Uterus (tissue), 3 donors: ENCODE measurements at regions not wholly inside any gene's neighbourhood (a gene's known extent, or its start where the extent isn't known, plus 50 kb on each side); places are given as distances from the start of the nearest gene placed in this dataset.

ENCODE experiments used
- DNase-seq, 2 donors: peaks; one replicate each; pipeline ENCODE4 v3.0.0-alpha.2; 2019 to 2020
- H3K27ac ChIP-seq, 2 donors: fragments of 200-600 bp; sonication (generic); 1 replicate in 1 of 2; 2 replicates in 1 of 2; pipeline ENCODE4 v1.5.1; 2016 to 2018
- H3K27me3 ChIP-seq, 2 donors: fragments of 200-600 bp; sonication (generic); one replicate each; pipeline ENCODE4 v1.5.1; 2018 to 2019; ENCODE audit warnings: control low read depth in 1 of 2
- H3K36me3 ChIP-seq, 2 donors: fragments of 200-600 bp; sonication (generic); one replicate each; pipeline ENCODE4 v1.5.1; 2019; ENCODE audit warnings: control low read depth in 1 of 2
- H3K4me1 ChIP-seq, 2 donors: fragments of 200-600 bp; sonication (generic); one replicate each; pipeline ENCODE4 v1.5.1; 2018 to 2019; ENCODE audit warnings: control low read depth in 1 of 2
- H3K4me3 ChIP-seq, 2 donors: fragments of 200-600 bp; sonication (generic); 1 replicate in 1 of 2; 2 replicates in 1 of 2; pipeline ENCODE4 v1.5.1; 2018 to 2019; ENCODE audit warnings: mild to moderate bottlenecking in 1 of 2
- H3K9me3 ChIP-seq, 2 donors: fragments of 200-600 bp; sonication (generic); one replicate each; pipeline ENCODE4 v1.5.1; 2019; ENCODE audit warnings: control low read depth in 1 of 2
- POLR2A ChIP-seq, 2 donors: fragments of 450-650 bp; IDR thresholded peaks; one replicate each; pipeline ENCODE4 v1.6.1; 2016; ENCODE audit warnings: antibody characterized with exemption in 2 of 2, mild to moderate bottlenecking in 1 of 2, moderate library complexity in 1 of 2
- intact Hi-C: fragments of 100-400 bp; cut with DNase I; formaldehyde crosslinking; loops from one replicate; pipeline ENCODE4 v1.15.1; 2023; ENCODE audit warnings: low total_unique reads
- TF ChIP-seq, protein P1 (sequence below), 4 experiments: fragments of 200-600 bp in 2 of 4; fragments of 450-650 bp in 2 of 4; sonication (generic) in 2 of 4; IDR thresholded peaks; one replicate each; pipeline ENCODE4 v1.5.1; 2016 to 2019; ENCODE audit warnings: antibody characterized with exemption in 4 of 4, mild to moderate bottlenecking in 2 of 4, moderate library complexity in 1 of 4
- donor health status: DM: yes; HTN: yes; CAD: no.

DNA sequence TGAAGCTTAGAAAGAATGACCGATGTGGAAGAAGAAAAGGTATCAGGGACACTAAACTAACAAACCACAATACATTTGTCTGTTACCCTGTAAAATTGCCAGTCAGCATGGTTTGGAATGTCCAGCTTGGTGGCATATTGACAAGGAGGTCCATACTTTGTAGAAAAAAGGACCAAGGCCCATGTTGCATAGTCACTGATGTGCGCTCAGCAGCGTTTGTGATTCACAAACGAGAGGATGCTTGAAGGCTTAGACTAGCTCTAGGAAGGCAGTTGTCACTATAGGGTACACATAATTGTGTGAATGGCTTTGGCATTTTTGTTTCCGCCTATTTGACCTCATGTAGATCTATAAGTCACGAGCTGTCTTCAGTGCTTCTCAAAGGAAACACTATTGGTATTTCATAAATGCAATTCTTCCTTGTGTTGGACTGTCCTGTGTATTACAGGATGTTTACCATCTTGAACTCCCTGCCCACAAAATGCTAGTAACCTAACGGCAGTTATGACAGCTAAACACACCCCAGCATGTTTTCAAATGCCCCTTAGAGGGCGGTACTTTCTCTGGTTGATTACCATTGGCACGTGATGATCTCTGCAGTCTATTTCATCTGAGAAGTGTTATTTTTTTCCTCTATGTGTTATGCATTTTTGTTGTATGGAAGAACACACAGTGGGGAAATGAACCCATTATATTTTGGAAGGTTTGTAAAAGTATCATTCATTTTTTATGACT is 304.2 kb downstream of the CYRIA start:
- no peak overlapping the region for H3K27ac ChIP-seq
- no peaks in the 10 kb centered on the region for H3K36me3 ChIP-seq
- intact Hi-C loops: no loop called here
- H3K4me3 ChIP-seq: no peak overlapping the region
- TF ChIP-seq, protein P1, sequence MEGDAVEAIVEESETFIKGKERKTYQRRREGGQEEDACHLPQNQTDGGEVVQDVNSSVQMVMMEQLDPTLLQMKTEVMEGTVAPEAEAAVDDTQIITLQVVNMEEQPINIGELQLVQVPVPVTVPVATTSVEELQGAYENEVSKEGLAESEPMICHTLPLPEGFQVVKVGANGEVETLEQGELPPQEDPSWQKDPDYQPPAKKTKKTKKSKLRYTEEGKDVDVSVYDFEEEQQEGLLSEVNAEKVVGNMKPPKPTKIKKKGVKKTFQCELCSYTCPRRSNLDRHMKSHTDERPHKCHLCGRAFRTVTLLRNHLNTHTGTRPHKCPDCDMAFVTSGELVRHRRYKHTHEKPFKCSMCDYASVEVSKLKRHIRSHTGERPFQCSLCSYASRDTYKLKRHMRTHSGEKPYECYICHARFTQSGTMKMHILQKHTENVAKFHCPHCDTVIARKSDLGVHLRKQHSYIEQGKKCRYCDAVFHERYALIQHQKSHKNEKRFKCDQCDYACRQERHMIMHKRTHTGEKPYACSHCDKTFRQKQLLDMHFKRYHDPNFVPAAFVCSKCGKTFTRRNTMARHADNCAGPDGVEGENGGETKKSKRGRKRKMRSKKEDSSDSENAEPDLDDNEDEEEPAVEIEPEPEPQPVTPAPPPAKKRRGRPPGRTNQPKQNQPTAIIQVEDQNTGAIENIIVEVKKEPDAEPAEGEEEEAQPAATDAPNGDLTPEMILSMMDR (IDR thresholded peaks at IDR 0.05): no peak
- TF ChIP-seq POLR2A (IDR thresholded peaks at IDR 0.05): no peak
- DNase-seq: no peak
- no peaks in the 10 kb centered on the region for H3K4me1 ChIP-seq
- no peaks in the 10 kb centered on the region for H3K27me3 ChIP-seq
- H3K9me3 ChIP-seq: peaks cover 0 to 4% of the 10 kb centered on the region in 2 donors

DNA sequence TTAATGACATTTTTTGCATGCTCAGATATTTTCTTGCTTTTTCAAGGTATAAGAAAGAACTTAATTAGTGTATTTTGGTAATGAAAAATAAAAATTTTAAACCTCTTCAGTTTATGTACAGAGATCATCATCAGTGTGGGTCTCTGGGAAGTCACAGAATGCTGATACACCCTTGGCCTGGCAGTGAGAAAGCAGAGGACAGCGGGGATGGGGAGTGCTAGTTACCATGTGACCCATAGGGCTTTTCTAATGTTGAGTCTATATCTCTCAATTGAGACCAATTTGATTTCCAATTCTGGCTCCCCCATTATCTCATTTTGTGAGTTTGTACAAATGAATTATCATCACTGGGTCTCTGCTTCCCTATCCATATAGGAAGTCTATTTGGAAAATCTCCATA is 305.7 kb downstream of the CYRIA start:
- Histone ChIP-seq H3K4me3 (no peak overlapping the region), H3K27ac (no peak overlapping the region), H3K27me3 (no peaks in the 10 kb centered on the region), H3K4me1 (no peaks in the 10 kb centered on the region), H3K9me3 (peaks cover 0 to 4% of the 10 kb centered on the region in 2 donors), H3K36me3 (no peaks in the 10 kb centered on the region)
- TF ChIP-seq POLR2A (IDR thresholded peaks at IDR 0.05): no peak
- TF ChIP-seq, protein P1 (IDR thresholded peaks at IDR 0.05): no peak
- intact Hi-C loops: no loop called here
- no peak for DNase-seq

DNA sequence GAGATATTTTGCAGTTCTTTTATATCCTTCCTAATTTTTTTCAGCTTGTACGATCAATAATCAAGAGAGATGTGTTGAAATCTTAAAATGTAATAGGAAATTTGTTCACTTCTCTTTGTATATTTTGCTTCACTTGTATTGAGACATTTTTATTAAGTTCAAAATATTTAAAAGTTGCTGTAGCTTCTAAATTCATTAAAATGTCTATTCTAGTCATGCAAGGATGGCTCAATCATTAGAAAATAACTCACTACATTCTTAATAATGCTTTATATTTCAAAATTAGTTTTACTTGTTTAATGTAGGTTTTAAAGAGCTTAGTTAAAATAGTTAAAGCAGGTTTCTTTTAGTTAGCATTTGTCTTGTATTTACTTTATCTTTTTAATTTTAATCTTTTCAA is 308.4 kb downstream of the CYRIA start:
- intact Hi-C loops: no loop called here
- Histone ChIP-seq H3K9me3 (peaks cover 0 to 4% of the 10 kb centered on the region in 2 donors), H3K36me3 (no peaks in the 10 kb centered on the region), H3K27ac (no peak overlapping the region), H3K27me3 (no peaks in the 10 kb centered on the region), H3K4me1 (no peaks in the 10 kb centered on the region), H3K4me3 (no peak overlapping the region)
- TF ChIP-seq, protein P1 (IDR thresholded peaks at IDR 0.05): no peak
- TF ChIP-seq POLR2A (IDR thresholded peaks at IDR 0.05): no peak
- no peak for DNase-seq

DNA sequence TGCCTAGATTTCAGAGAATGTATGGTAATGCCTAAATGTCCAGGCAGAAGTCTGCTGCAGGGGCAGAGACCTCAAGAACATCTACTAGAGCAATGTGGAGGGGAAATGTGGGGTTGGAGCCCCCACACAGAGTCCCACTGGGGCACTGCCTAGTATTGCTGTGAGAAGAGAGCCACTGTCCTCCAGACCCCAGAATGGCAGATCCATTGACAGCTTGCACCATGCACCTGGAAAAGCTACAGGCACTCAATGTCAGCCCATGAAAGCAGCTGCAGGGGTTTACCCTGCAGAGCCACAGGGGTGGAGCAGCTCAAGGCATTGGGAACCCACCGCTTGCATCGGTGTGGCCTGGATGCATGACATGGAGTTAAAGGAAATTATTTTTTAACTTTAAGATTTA is 314.1 kb downstream of the CYRIA start:
- intact Hi-C loops: no loop called here
- H3K36me3 ChIP-seq: no peaks in the 10 kb centered on the region

DNA sequence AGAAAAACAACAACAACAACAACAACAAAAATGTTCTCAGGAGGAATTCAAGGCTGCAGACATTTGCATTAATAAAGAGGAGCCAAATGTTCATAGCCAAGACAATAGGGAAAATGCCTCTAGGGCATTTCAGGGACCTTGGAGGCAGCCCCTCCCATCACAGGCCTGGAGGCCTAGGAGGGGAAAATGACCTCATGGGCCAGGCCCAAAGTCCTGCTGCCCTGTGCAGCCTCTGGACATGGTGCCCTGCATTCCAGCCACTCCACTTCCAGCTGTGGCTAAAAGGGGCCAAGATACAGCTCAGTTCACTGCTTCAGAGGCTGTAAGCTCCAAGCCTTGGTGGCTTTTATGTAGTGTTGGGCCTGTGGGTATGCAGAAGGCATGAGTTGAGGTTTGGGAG is 314.5 kb downstream of the CYRIA start:
- H3K36me3 ChIP-seq: no peaks in the 10 kb centered on the region
- H3K9me3 ChIP-seq: no peaks in the 10 kb centered on the region
- H3K4me3 ChIP-seq: no peak overlapping the region
- no peak for TF ChIP-seq POLR2A (IDR thresholded peaks at IDR 0.05)
- TF ChIP-seq, protein P1 (IDR thresholded peaks at IDR 0.05): no peak
- H3K27ac ChIP-seq: no peak overlapping the region
- intact Hi-C loops: no loop called here
- H3K27me3 ChIP-seq: no peaks in the 10 kb centered on the region
- no peak for DNase-seq
- no peaks in the 10 kb centered on the region for H3K4me1 ChIP-seq

More for the DNA sequence above, 314.1 kb downstream of the CYRIA start:
- DNase-seq: no peak
- no peak overlapping the region for H3K27ac ChIP-seq
- TF ChIP-seq POLR2A (IDR thresholded peaks at IDR 0.05): no peak
- TF ChIP-seq, protein P1 (IDR thresholded peaks at IDR 0.05): no peak
- no peaks in the 10 kb centered on the region for H3K27me3 ChIP-seq
- H3K4me3 ChIP-seq: no peak overlapping the region
- H3K9me3 ChIP-seq: no peaks in the 10 kb centered on the region
- H3K4me1 ChIP-seq: no peaks in the 10 kb centered on the region
